ENCODE measurements at regions not wholly inside any gene's neighbourhood (a gene's known extent, or its start where the extent isn't known, plus 50 kb on each side); places are given as distances from the start of the nearest gene placed in this dataset.
"Not testable (repeated sequence)": the region's sequence is repeated elsewhere in the genome, so short reads cannot be mapped to it uniquely, and the experiment has no call there.

- Histone ChIP-seq H3K9me3 (ENCODE audit: control insufficient read depth in 2 of 2, low read length in 2 of 2) (no peaks in the 10 kb centered on the region), H3K27ac (ENCODE audit: insufficient read depth, low read length, poor library complexity, severe bottlenecking) (no peak overlapping the region), H3K4me1 (ENCODE audit: control insufficient read depth, insufficient read depth, low read length, poor library complexity, severe bottlenecking) (no peaks in the 10 kb centered on the region), H3K4me3 (ENCODE audit: low read depth, low read length) (no peak overlapping the region), H3K36me3 (ENCODE audit: control insufficient read depth, insufficient read depth, low read length) (no peaks in the 10 kb centered on the region), H3K27me3 (ENCODE audit: control insufficient read depth, insufficient read depth, low read length) (no peaks in the 10 kb centered on the region)
- H3K4me1 Mint-ChIP-seq: no peaks in the 10 kb centered on the region
- peaks cover 0 to 6% (median 2%) of the 10 kb centered on the region in 7 donors for H3K9me3 Mint-ChIP-seq
- ATAC-seq (ENCODE audit: low read depth in 2 of 2) (no peak), DNase-seq (no peak)
- H3K27me3 Mint-ChIP-seq: no peaks in the 10 kb centered on the region
- no peak overlapping the region for H3K27ac Mint-ChIP-seq
- H3K36me3 Mint-ChIP-seq: no peaks in the 10 kb centered on the region
- H3K4me3 Mint-ChIP-seq: no peak overlapping the region
These were observed 245.4 kb upstream of the MEIS1 start for GRCh38 chr2:66189553-66189952.

- no peaks in the 10 kb centered on the region for H3K27me3 Mint-ChIP-seq
- H3K4me1 Mint-ChIP-seq: no peaks in the 10 kb centered on the region
- Histone ChIP-seq H3K27ac (ENCODE audit: insufficient read depth, low read length, poor library complexity, severe bottlenecking) (no peak overlapping the region), H3K9me3 (ENCODE audit: control insufficient read depth in 2 of 2, low read length in 2 of 2) (no peaks in the 10 kb centered on the region), H3K27me3 (ENCODE audit: control insufficient read depth, insufficient read depth, low read length) (no peaks in the 10 kb centered on the region), H3K4me3 (ENCODE audit: low read depth, low read length) (no peak overlapping the region), H3K4me1 (ENCODE audit: control insufficient read depth, insufficient read depth, low read length, poor library complexity, severe bottlenecking) (no peaks in the 10 kb centered on the region), H3K36me3 (ENCODE audit: control insufficient read depth, insufficient read depth, low read length) (no peaks in the 10 kb centered on the region)
- no peak for ATAC-seq (ENCODE audit: low read depth in 2 of 2)
- H3K36me3 Mint-ChIP-seq: no peaks in the 10 kb centered on the region
- no peak overlapping the region for H3K4me3 Mint-ChIP-seq
- no peak overlapping the region for H3K27ac Mint-ChIP-seq
- DNase-seq: no peak
- peaks cover 0 to 6% (median 4%) of the 10 kb centered on the region in 7 donors for H3K9me3 Mint-ChIP-seq
These were observed 248.4 kb upstream of the MEIS1 start for GRCh38 chr2:66186537-66186936.

GRCh38 chr2:66185497-66186054 lies 249.3 kb upstream of the MEIS1 start:
- Histone ChIP-seq H3K4me3 (ENCODE audit: low read depth, low read length) (no peak overlapping the region), H3K36me3 (ENCODE audit: control insufficient read depth, insufficient read depth, low read length) (no peaks in the 10 kb centered on the region), H3K9me3 (ENCODE audit: control insufficient read depth in 2 of 2, low read length in 2 of 2) (no peaks in the 10 kb centered on the region), H3K27me3 (ENCODE audit: control insufficient read depth, insufficient read depth, low read length) (no peaks in the 10 kb centered on the region), H3K4me1 (ENCODE audit: control insufficient read depth, insufficient read depth, low read length, poor library complexity, severe bottlenecking) (no peaks in the 10 kb centered on the region), H3K27ac (ENCODE audit: insufficient read depth, low read length, poor library complexity, severe bottlenecking) (no peak overlapping the region)
- Mint-ChIP-seq H3K4me3 (no peak overlapping the region), H3K4me1 (no peaks in the 10 kb centered on the region), H3K9me3 (peaks cover 0 to 6% (median 3%) of the 10 kb centered on the region in 7 donors), H3K27me3 (no peaks in the 10 kb centered on the region), H3K27ac (no peak overlapping the region), H3K36me3 (no peaks in the 10 kb centered on the region)
- no peak for DNase-seq
- ATAC-seq (ENCODE audit: low read depth in 2 of 2): no peak

- H3K36me3 ChIP-seq (ENCODE audit: control insufficient read depth, insufficient read depth, low read length); H3K27me3 Mint-ChIP-seq; ATAC-seq (ENCODE audit: low read depth in 2 of 2); H3K27me3 ChIP-seq (ENCODE audit: control insufficient read depth, insufficient read depth, low read length); H3K9me3 ChIP-seq (ENCODE audit: control insufficient read depth in 2 of 2, low read length in 2 of 2); H3K27ac Mint-ChIP-seq; H3K9me3 Mint-ChIP-seq; H3K4me1 Mint-ChIP-seq; H3K36me3 Mint-ChIP-seq; H3K4me3 ChIP-seq (ENCODE audit: low read depth, low read length); H3K4me1 ChIP-seq (ENCODE audit: control insufficient read depth, insufficient read depth, low read length, poor library complexity, severe bottlenecking); H3K27ac ChIP-seq (ENCODE audit: insufficient read depth, low read length, poor library complexity, severe bottlenecking); H3K4me3 Mint-ChIP-seq; DNase-seq: not testable (repeated sequence)
These were observed 257.7 kb upstream of the MEIS1 start for GRCh38 chr2:66177128-66177796.

GRCh38 chr2:66174491-66174890 lies 260.4 kb upstream of the MEIS1 start:
- Histone ChIP-seq H3K27me3 (ENCODE audit: control insufficient read depth, insufficient read depth, low read length) (no peaks in the 10 kb centered on the region), H3K27ac (ENCODE audit: insufficient read depth, low read length, poor library complexity, severe bottlenecking) (no peak overlapping the region), H3K36me3 (ENCODE audit: control insufficient read depth, insufficient read depth, low read length) (no peaks in the 10 kb centered on the region), H3K4me3 (ENCODE audit: low read depth, low read length) (no peak overlapping the region), H3K4me1 (ENCODE audit: control insufficient read depth, insufficient read depth, low read length, poor library complexity, severe bottlenecking) (no peaks in the 10 kb centered on the region), H3K9me3 (ENCODE audit: control insufficient read depth in 2 of 2, low read length in 2 of 2) (no peaks in the 10 kb centered on the region)
- Mint-ChIP-seq H3K27me3 (no peaks in the 10 kb centered on the region), H3K27ac (no peak overlapping the region), H3K4me3 (no peak overlapping the region), H3K4me1 (no peaks in the 10 kb centered on the region), H3K9me3 (peaks cover 0 to 3% (median 0%) of the 10 kb centered on the region in 7 donors), H3K36me3 (no peaks in the 10 kb centered on the region)
- ATAC-seq (ENCODE audit: low read depth in 2 of 2): no peak
- no peak for DNase-seq

- no peaks in the 10 kb centered on the region for H3K4me1 ChIP-seq (ENCODE audit: control insufficient read depth, insufficient read depth, low read length, poor library complexity, severe bottlenecking)
- no peak overlapping the region for H3K4me3 Mint-ChIP-seq
- peaks cover 0 to 3% (median 0%) of the 10 kb centered on the region in 7 donors for H3K9me3 Mint-ChIP-seq
- DNase-seq (no peak), ATAC-seq (ENCODE audit: low read depth in 2 of 2) (no peak)
- H3K9me3 ChIP-seq (ENCODE audit: control insufficient read depth in 2 of 2, low read length in 2 of 2): no peaks in the 10 kb centered on the region
- H3K36me3 Mint-ChIP-seq: no peaks in the 10 kb centered on the region
- H3K27me3 ChIP-seq (ENCODE audit: control insufficient read depth, insufficient read depth, low read length): no peaks in the 10 kb centered on the region
- no peaks in the 10 kb centered on the region for H3K36me3 ChIP-seq (ENCODE audit: control insufficient read depth, insufficient read depth, low read length)
- no peak overlapping the region for H3K27ac ChIP-seq (ENCODE audit: insufficient read depth, low read length, poor library complexity, severe bottlenecking)
- no peak overlapping the region for H3K27ac Mint-ChIP-seq
- no peaks in the 10 kb centered on the region for H3K4me1 Mint-ChIP-seq
- no peaks in the 10 kb centered on the region for H3K27me3 Mint-ChIP-seq
- no peak overlapping the region for H3K4me3 ChIP-seq (ENCODE audit: low read depth, low read length)
These were observed 261.3 kb upstream of the MEIS1 start for GRCh38 chr2:66173645-66174044.

GRCh38 chr2:66171530-66171929 lies 263.4 kb upstream of the MEIS1 start:
- Histone ChIP-seq H3K9me3 (ENCODE audit: control insufficient read depth in 2 of 2, low read length in 2 of 2) (no peaks in the 10 kb centered on the region), H3K4me3 (ENCODE audit: low read depth, low read length) (no peak overlapping the region), H3K27me3 (ENCODE audit: control insufficient read depth, insufficient read depth, low read length) (no peaks in the 10 kb centered on the region), H3K4me1 (ENCODE audit: control insufficient read depth, insufficient read depth, low read length, poor library complexity, severe bottlenecking) (no peaks in the 10 kb centered on the region), H3K36me3 (ENCODE audit: control insufficient read depth, insufficient read depth, low read length) (no peaks in the 10 kb centered on the region), H3K27ac (ENCODE audit: insufficient read depth, low read length, poor library complexity, severe bottlenecking) (no peak overlapping the region)
- Mint-ChIP-seq H3K4me3 (no peak overlapping the region), H3K27me3 (no peaks in the 10 kb centered on the region), H3K9me3 (peaks cover 0 to 6% (median 0%) of the 10 kb centered on the region in 7 donors), H3K27ac (no peak overlapping the region), H3K4me1 (no peaks in the 10 kb centered on the region), H3K36me3 (no peaks in the 10 kb centered on the region)
- no peak for ATAC-seq (ENCODE audit: low read depth in 2 of 2)
- no peak for DNase-seq

- Histone ChIP-seq H3K27me3 (ENCODE audit: control insufficient read depth, insufficient read depth, low read length) (no peaks in the 10 kb centered on the region), H3K4me1 (ENCODE audit: control insufficient read depth, insufficient read depth, low read length, poor library complexity, severe bottlenecking) (no peaks in the 10 kb centered on the region), H3K36me3 (ENCODE audit: control insufficient read depth, insufficient read depth, low read length) (no peaks in the 10 kb centered on the region), H3K4me3 (ENCODE audit: low read depth, low read length) (no peak overlapping the region), H3K9me3 (ENCODE audit: control insufficient read depth in 2 of 2, low read length in 2 of 2) (no peaks in the 10 kb centered on the region), H3K27ac (ENCODE audit: insufficient read depth, low read length, poor library complexity, severe bottlenecking) (no peak overlapping the region)
- Mint-ChIP-seq H3K27me3 (no peaks in the 10 kb centered on the region), H3K4me3 (no peak overlapping the region), H3K36me3 (no peaks in the 10 kb centered on the region), H3K27ac (no peak overlapping the region), H3K4me1 (no peaks in the 10 kb centered on the region), H3K9me3 (peaks cover 0 to 6% (median 0%) of the 10 kb centered on the region in 7 donors)
- ATAC-seq (ENCODE audit: low read depth in 2 of 2) (no peak), DNase-seq (no peak)
These were observed 264.1 kb upstream of the MEIS1 start for GRCh38 chr2:66170744-66171330.
